OCI-LY7 (cell line): ENCODE measurements at regions not wholly inside any gene's neighbourhood (a gene's known extent, or its start where the extent isn't known, plus 50 kb on each side); places are given as distances from the start of the nearest gene placed in this dataset.

Source experiments
- EZH2phosphoT487 ChIP-seq: fragments of 200-600 bp; sonication (generic); IDR thresholded peaks from 2 replicates; pipeline ENCODE4 v1.6.1; 2018; ENCODE audit warnings: low read depth, borderline replicate concordance, mild to moderate bottlenecking, mixed run types, antibody characterized with exemption, low read length, moderate library complexity, mixed read lengths
- TF ChIP-seq, protein P1 (sequence below): fragments of 200-600 bp; sonication (generic); conservative IDR thresholded peaks from 2 replicates; pipeline ENCODE4 v1.5.1; 2014; ENCODE audit warnings: mild to moderate bottlenecking, antibody characterized with exemption, low read length, moderate library complexity, mixed read lengths

DNA sequence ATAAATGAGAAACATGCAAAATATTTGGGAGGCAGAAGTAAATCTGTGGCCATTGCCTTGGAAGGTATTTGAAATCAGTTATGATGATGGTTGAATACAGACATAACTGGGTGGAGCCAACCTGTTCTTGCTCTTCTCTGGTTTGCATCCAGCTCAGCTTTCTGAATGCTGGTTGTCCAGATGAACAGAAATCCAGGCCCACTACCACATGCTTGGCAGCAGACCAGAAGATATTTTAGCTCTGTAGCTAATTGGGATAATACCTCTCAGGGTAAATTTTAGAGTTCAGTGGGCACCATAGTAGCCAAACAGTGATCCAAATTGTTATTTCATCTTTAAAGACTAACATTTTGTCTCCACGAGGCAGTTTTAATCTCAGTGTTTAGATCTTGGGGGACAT lies 308.3 kb downstream of the RAB38 start:
- TF ChIP-seq, protein P1, sequence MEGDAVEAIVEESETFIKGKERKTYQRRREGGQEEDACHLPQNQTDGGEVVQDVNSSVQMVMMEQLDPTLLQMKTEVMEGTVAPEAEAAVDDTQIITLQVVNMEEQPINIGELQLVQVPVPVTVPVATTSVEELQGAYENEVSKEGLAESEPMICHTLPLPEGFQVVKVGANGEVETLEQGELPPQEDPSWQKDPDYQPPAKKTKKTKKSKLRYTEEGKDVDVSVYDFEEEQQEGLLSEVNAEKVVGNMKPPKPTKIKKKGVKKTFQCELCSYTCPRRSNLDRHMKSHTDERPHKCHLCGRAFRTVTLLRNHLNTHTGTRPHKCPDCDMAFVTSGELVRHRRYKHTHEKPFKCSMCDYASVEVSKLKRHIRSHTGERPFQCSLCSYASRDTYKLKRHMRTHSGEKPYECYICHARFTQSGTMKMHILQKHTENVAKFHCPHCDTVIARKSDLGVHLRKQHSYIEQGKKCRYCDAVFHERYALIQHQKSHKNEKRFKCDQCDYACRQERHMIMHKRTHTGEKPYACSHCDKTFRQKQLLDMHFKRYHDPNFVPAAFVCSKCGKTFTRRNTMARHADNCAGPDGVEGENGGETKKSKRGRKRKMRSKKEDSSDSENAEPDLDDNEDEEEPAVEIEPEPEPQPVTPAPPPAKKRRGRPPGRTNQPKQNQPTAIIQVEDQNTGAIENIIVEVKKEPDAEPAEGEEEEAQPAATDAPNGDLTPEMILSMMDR, result no peak
- TF ChIP-seq EZH2phosphoT487, result no peak
